Suprapubic skin (tissue), 3 donors: ENCODE measurements at regions not wholly inside any gene's neighbourhood (a gene's known extent, or its start where the extent isn't known, plus 50 kb on each side); places are given as distances from the start of the nearest gene placed in this dataset.

Experiments used
- EP300 ChIP-seq: sonication (generic); formaldehyde crosslinking; IDR thresholded peaks from one replicate; pipeline ENCODE4 v1.6.1; 2017; ENCODE audit warnings: antibody characterized with exemption
- POLR2A ChIP-seq, 2 donors: fragments of 450-650 bp; IDR thresholded peaks; one replicate each; pipeline ENCODE4 v1.6.1; 2017; ENCODE audit warnings: antibody characterized with exemption in 2 of 2, mild to moderate bottlenecking in 2 of 2, moderate library complexity in 2 of 2
- TF ChIP-seq, protein P1 (sequence below), 2 donors: fragments of 200-600 bp in 1 of 2; fragments of 450-650 bp in 1 of 2; sonication (generic) in 1 of 2; IDR thresholded peaks; one replicate each; pipeline ENCODE4 v1.5.1; 2016 to 2019; ENCODE audit warnings: antibody characterized with exemption in 2 of 2, mild to moderate bottlenecking in 1 of 2, moderate library complexity in 1 of 2

- TF ChIP-seq EP300 (no peak), POLR2A (IDR thresholded peaks at IDR 0.05) (no peak)
- TF ChIP-seq, protein P1, sequence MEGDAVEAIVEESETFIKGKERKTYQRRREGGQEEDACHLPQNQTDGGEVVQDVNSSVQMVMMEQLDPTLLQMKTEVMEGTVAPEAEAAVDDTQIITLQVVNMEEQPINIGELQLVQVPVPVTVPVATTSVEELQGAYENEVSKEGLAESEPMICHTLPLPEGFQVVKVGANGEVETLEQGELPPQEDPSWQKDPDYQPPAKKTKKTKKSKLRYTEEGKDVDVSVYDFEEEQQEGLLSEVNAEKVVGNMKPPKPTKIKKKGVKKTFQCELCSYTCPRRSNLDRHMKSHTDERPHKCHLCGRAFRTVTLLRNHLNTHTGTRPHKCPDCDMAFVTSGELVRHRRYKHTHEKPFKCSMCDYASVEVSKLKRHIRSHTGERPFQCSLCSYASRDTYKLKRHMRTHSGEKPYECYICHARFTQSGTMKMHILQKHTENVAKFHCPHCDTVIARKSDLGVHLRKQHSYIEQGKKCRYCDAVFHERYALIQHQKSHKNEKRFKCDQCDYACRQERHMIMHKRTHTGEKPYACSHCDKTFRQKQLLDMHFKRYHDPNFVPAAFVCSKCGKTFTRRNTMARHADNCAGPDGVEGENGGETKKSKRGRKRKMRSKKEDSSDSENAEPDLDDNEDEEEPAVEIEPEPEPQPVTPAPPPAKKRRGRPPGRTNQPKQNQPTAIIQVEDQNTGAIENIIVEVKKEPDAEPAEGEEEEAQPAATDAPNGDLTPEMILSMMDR (IDR thresholded peaks at IDR 0.05), result no peak
Measured at GRCh38 chr13:22642088-22642487, 538.7 kb upstream of the SGCG start.
